HAP-1 (cell line): ENCODE measurements at regions not wholly inside any gene's neighbourhood (a gene's known extent, or its start where the extent isn't known, plus 50 kb on each side); places are given as distances from the start of the nearest gene placed in this dataset.

Source experiments
- DNase-seq, 2 experiments: peaks; one replicate each; pipeline ENCODE4 v3.0.0-alpha.2; 2016 to 2020; ENCODE audit warnings: low spot score in 2 of 2
- H3K27me3 ChIP-seq: fragments of 250-450 bp; sonication (Bioruptor Pico); 2 replicates; pipeline ENCODE4 v1.5.1; 2020; ENCODE audit warnings: low read depth, mild to moderate bottlenecking, moderate library complexity
- H3K36me3 ChIP-seq: fragments of 250-450 bp; sonication (Bioruptor Pico); replicated peaks from 2 replicates; pipeline ENCODE4 v1.5.1; 2020; ENCODE audit warnings: mild to moderate bottlenecking
- H3K4me1 ChIP-seq: fragments of 250-450 bp; sonication (Bioruptor Pico); 2 replicates; pipeline ENCODE4 v1.5.1; 2020; ENCODE audit warnings: mild to moderate bottlenecking
- H3K4me3 ChIP-seq: fragments of 250-450 bp; sonication (Bioruptor Pico); 2 replicates; pipeline ENCODE4 v1.5.1; 2020; ENCODE audit warnings: mild to moderate bottlenecking, moderate library complexity
- H3K9me3 ChIP-seq: fragments of 250-450 bp; sonication (Bioruptor Pico); 2 replicates; pipeline ENCODE4 v1.5.1; 2020; ENCODE audit warnings: mild to moderate bottlenecking, moderate library complexity
- in situ Hi-C: fragments of 300-500 bp; cut with MboI; formaldehyde crosslinking; loops from 3 replicates; pipeline ENCODE4 v1.14.3; 2020; ENCODE audit warnings: low sequenced_read_pairs, inconsistent platforms, mixed read lengths

- H3K4me1 ChIP-seq, result no peaks in the 10 kb centered on the region
- no peaks in the 10 kb centered on the region for H3K9me3 ChIP-seq
- in situ Hi-C loops, result no loop called here
- no peaks in the 10 kb centered on the region for H3K27me3 ChIP-seq
- H3K4me3 ChIP-seq, result no peak overlapping the region
- peaks cover 6% of the 10 kb centered on the region for H3K36me3 ChIP-seq
- DNase-seq, result no peak
Measured at GRCh38 chr17:77307479-77308198, 166.9 kb downstream of the SEC14L1 start.

GRCh38 chr17:77308861-77309726 is 168.3 kb downstream of the SEC14L1 start:
- DNase-seq, result no peak
- Histone ChIP-seq H3K4me3 (no peak overlapping the region), H3K4me1 (no peaks in the 10 kb centered on the region), H3K27me3 (no peaks in the 10 kb centered on the region), H3K36me3 (peaks cover 6% of the 10 kb centered on the region), H3K9me3 (no peaks in the 10 kb centered on the region)
- in situ Hi-C loops, result no loop called here

GRCh38 chr17:77310336-77310735 is 169.6 kb downstream of the SEC14L1 start:
- no peak overlapping the region for H3K4me3 ChIP-seq
- no peak for DNase-seq
- H3K36me3 ChIP-seq, result peaks cover 6% of the 10 kb centered on the region
- no peaks in the 10 kb centered on the region for H3K27me3 ChIP-seq
- in situ Hi-C loops, result no loop called here
- H3K4me1 ChIP-seq, result no peaks in the 10 kb centered on the region
- no peaks in the 10 kb centered on the region for H3K9me3 ChIP-seq

GRCh38 chr17:77311371-77311981 is 170.7 kb downstream of the SEC14L1 start:
- Histone ChIP-seq H3K9me3 (no peaks in the 10 kb centered on the region), H3K4me3 (no peak overlapping the region), H3K4me1 (peaks cover 2% of the 10 kb centered on the region), H3K27me3 (no peaks in the 10 kb centered on the region), H3K36me3 (peaks cover 6% of the 10 kb centered on the region)
- DNase-seq, result no peak
- in situ Hi-C loops, result no loop called here

GRCh38 chr17:77312061-77312701 is 171.4 kb downstream of the SEC14L1 start:
- H3K9me3 ChIP-seq, result no peaks in the 10 kb centered on the region
- no peaks in the 10 kb centered on the region for H3K27me3 ChIP-seq
- H3K4me1 ChIP-seq, result peaks cover 2% of the 10 kb centered on the region
- in situ Hi-C loops, result no loop called here
- H3K36me3 ChIP-seq, result peaks cover 6% of the 10 kb centered on the region
- no peak for DNase-seq
- no peak overlapping the region for H3K4me3 ChIP-seq

- in situ Hi-C loops, result no loop called here
- peaks cover 2% of the 10 kb centered on the region for H3K4me1 ChIP-seq
Measured at GRCh38 chr17:77312786-77313599, 172.2 kb downstream of the SEC14L1 start.

GRCh38 chr17:77313831-77314230 is 173.1 kb downstream of the SEC14L1 start:
- Histone ChIP-seq H3K4me3 (no peak overlapping the region), H3K27me3 (no peaks in the 10 kb centered on the region), H3K36me3 (no peaks in the 10 kb centered on the region; the same call in 1 of the 2 replicates), H3K9me3 (no peaks in the 10 kb centered on the region), H3K4me1 (peaks cover 11% of the 10 kb centered on the region)
- no peak for DNase-seq
- in situ Hi-C loops, result no loop called here

More at GRCh38 chr17:77312786-77313599, 172.2 kb downstream of the SEC14L1 start:
- DNase-seq, result no peak
- H3K27me3 ChIP-seq, result no peaks in the 10 kb centered on the region
- no peaks in the 10 kb centered on the region for H3K9me3 ChIP-seq
- H3K4me3 ChIP-seq, result no peak overlapping the region
- peaks cover 4% of the 10 kb centered on the region for H3K36me3 ChIP-seq

- no peaks in the 10 kb centered on the region; the same call in 1 of the 2 replicates for H3K36me3 ChIP-seq
- in situ Hi-C loops, result no loop called here
- peaks cover 17% of the 10 kb centered on the region for H3K4me1 ChIP-seq
- H3K4me3 ChIP-seq, result no peak overlapping the region
- H3K27me3 ChIP-seq, result no peaks in the 10 kb centered on the region
- no peaks in the 10 kb centered on the region for H3K9me3 ChIP-seq
- no peak for DNase-seq
Measured at GRCh38 chr17:77314601-77315000, 173.8 kb downstream of the SEC14L1 start.

GRCh38 chr17:77315010-77315409 is 174.2 kb downstream of the SEC14L1 start:
- Histone ChIP-seq H3K4me3 (no peak overlapping the region), H3K9me3 (no peaks in the 10 kb centered on the region), H3K27me3 (no peaks in the 10 kb centered on the region), H3K36me3 (no peaks in the 10 kb centered on the region; the same call in none of the 2 replicates), H3K4me1 (peaks cover 17% of the 10 kb centered on the region)
- in situ Hi-C loops, result no loop called here
- DNase-seq, result no peak

GRCh38 chr17:77315551-77316190 is 174.9 kb downstream of the SEC14L1 start:
- Histone ChIP-seq H3K36me3 (no peaks in the 10 kb centered on the region; the same call in none of the 2 replicates), H3K27me3 (no peaks in the 10 kb centered on the region), H3K4me1 (peaks cover 23% of the 10 kb centered on the region), H3K4me3 (no peak overlapping the region), H3K9me3 (no peaks in the 10 kb centered on the region)
- no peak for DNase-seq
- in situ Hi-C loops, result no loop called here

- Histone ChIP-seq H3K27me3 (no peaks in the 10 kb centered on the region), H3K4me3 (no peak overlapping the region), H3K36me3 (no peaks in the 10 kb centered on the region; the same call in none of the 2 replicates), H3K4me1 (peaks cover 28% of the 10 kb centered on the region), H3K9me3 (no peaks in the 10 kb centered on the region)
- DNase-seq, result no peak
- in situ Hi-C loops, result no loop called here
Measured at GRCh38 chr17:77316191-77316641, 175.4 kb downstream of the SEC14L1 start.

- no peaks in the 10 kb centered on the region for H3K27me3 ChIP-seq
- H3K36me3 ChIP-seq, result no peaks in the 10 kb centered on the region; the same call in none of the 2 replicates
- DNase-seq, result no peak
- in situ Hi-C loops, result no loop called here
- H3K4me3 ChIP-seq, result no peak overlapping the region
- H3K9me3 ChIP-seq, result no peaks in the 10 kb centered on the region
- peaks cover 31% of the 10 kb centered on the region for H3K4me1 ChIP-seq
Measured at GRCh38 chr17:77316651-77317050, 175.9 kb downstream of the SEC14L1 start.
